ENCODE measurements at regions not wholly inside any gene's neighbourhood (a gene's known extent, or its start where the extent isn't known, plus 50 kb on each side); places are given as distances from the start of the nearest gene placed in this dataset.

DNA sequence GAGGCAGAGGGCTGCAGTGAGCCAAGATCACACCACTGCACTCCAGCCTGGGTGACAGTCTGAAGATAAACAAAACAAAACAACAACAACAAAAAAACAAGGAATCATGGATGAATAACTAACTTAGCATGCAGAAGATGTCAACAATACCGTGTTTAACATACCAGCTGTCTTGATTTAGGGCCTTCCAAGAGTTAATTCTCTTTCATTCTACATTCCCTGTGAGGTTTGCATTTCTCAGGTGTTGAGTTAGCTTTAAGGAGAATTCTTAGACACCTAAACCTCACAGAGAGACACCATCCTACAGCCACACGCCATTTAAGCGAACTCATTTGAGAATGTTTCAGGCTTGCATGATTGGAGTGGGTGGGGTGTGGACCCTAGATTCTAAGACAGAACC lies 363.1 kb upstream of the RUNX1 start:
- TF ChIP-seq, protein P1, sequence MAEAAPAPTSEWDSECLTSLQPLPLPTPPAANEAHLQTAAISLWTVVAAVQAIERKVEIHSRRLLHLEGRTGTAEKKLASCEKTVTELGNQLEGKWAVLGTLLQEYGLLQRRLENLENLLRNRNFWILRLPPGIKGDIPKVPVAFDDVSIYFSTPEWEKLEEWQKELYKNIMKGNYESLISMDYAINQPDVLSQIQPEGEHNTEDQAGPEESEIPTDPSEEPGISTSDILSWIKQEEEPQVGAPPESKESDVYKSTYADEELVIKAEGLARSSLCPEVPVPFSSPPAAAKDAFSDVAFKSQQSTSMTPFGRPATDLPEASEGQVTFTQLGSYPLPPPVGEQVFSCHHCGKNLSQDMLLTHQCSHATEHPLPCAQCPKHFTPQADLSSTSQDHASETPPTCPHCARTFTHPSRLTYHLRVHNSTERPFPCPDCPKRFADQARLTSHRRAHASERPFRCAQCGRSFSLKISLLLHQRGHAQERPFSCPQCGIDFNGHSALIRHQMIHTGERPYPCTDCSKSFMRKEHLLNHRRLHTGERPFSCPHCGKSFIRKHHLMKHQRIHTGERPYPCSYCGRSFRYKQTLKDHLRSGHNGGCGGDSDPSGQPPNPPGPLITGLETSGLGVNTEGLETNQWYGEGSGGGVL (tag by site-specific recombination; IDR thresholded peaks at IDR 0.05): no peak
- TF ChIP-seq, protein P2, sequence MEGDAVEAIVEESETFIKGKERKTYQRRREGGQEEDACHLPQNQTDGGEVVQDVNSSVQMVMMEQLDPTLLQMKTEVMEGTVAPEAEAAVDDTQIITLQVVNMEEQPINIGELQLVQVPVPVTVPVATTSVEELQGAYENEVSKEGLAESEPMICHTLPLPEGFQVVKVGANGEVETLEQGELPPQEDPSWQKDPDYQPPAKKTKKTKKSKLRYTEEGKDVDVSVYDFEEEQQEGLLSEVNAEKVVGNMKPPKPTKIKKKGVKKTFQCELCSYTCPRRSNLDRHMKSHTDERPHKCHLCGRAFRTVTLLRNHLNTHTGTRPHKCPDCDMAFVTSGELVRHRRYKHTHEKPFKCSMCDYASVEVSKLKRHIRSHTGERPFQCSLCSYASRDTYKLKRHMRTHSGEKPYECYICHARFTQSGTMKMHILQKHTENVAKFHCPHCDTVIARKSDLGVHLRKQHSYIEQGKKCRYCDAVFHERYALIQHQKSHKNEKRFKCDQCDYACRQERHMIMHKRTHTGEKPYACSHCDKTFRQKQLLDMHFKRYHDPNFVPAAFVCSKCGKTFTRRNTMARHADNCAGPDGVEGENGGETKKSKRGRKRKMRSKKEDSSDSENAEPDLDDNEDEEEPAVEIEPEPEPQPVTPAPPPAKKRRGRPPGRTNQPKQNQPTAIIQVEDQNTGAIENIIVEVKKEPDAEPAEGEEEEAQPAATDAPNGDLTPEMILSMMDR (tag by site-specific recombination; IDR thresholded peaks at IDR 0.05): no peak
- no peak for TF ChIP-seq HOXA7 (CRISPR knock-in tag; IDR thresholded peaks at IDR 0.05; ENCODE audit: borderline replicate concordance)
- no peak for TF ChIP-seq TCF7L2 (IDR thresholded peaks at IDR 0.05; ENCODE audit: borderline replicate concordance, low read depth, low read length)
- TF ChIP-seq, protein P3, sequence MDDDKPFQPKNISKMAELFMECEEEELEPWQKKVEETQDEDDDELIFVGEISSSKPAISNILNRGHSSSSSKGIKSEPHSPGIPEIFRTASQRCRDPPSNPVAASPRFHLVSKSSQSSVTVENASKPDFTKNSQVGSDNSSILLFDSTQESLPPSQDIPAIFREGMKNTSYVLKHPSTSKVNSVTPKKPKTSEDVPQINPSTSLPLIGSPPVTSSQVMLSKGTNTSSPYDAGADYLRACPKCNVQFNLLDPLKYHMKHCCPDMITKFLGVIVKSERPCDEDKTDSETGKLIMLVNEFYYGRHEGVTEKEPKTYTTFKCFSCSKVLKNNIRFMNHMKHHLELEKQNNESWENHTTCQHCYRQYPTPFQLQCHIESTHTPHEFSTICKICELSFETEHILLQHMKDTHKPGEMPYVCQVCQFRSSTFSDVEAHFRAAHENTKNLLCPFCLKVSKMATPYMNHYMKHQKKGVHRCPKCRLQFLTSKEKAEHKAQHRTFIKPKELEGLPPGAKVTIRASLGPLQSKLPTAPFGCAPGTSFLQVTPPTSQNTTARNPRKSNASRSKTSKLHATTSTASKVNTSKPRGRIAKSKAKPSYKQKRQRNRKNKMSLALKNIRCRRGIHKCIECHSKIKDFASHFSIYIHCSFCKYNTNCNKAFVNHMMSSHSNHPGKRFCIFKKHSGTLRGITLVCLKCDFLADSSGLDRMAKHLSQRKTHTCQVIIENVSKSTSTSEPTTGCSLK (tag by site-specific recombination; IDR thresholded peaks at IDR 0.05): no peak
- no peak for TF ChIP-seq ZNF529 (tag by site-specific recombination; IDR thresholded peaks at IDR 0.05; ENCODE audit: insufficient replicate concordance)
- no peak for TF ChIP-seq BCL11A (tag by site-specific recombination; IDR thresholded peaks at IDR 0.05; ENCODE audit: low read depth)
- TF ChIP-seq FEZF1 (tag by site-specific recombination; IDR thresholded peaks at IDR 0.05): no peak
- TF ChIP-seq ZNF16 (tag by site-specific recombination; IDR thresholded peaks at IDR 0.05; ENCODE audit: low read depth): no peak

Data from HEK293 (cell line).